ENCODE measurements at regions not wholly inside any gene's neighbourhood (a gene's known extent, or its start where the extent isn't known, plus 50 kb on each side); places are given as distances from the start of the nearest gene placed in this dataset.
A peak's percentile ranks its signal among the peaks of the same experiment; 100 is the strongest.

DNA sequence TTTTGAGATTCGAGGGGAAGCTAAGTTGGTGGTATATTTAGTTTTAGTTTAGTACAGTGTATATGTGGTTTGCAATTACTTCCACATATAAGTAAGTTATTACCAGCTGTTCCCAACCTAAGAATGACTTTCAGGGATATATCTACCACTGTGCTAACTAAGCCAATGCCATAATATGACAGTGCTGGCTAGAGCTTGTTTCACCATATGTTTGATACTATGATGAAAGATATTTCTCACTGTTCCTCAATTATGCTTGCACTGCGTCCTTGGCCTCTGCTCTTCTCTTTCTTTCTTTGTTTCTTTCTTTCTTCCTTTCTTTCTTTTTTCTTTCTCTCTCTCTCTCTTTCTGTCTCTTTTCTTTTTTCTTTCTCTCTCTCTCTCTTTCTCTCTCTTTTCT lies 113.8 kb upstream of the SKAP2 start:
- Histone ChIP-seq H4K20me1 (replicated peaks; ENCODE audit: control insufficient read depth, insufficient read depth, low read length) (no peaks in the 10 kb centered on the region), H3K27ac (ENCODE audit: extremely low read depth, low read depth, low read length) (no peak overlapping the region), H3K36me3 (ENCODE audit: control insufficient read depth, insufficient read depth, low read length) (no peaks in the 10 kb centered on the region), H3K27me3 (ENCODE audit: control insufficient read depth in 2 of 2, insufficient read depth in 2 of 2, low read length in 2 of 2) (peaks cover 0 to 2% of the 10 kb centered on the region in 2 experiments; a peak in 2 of 5 replicates), H3K4me1 (replicated peaks in 1 of 2; ENCODE audit: control insufficient read depth in 2 of 2, insufficient read depth in 2 of 2, low read length in 2 of 2) (no peaks in the 10 kb centered on the region), H3K9ac (ENCODE audit: insufficient read depth in 1 of 2, low read depth in 2 of 2, low read length in 2 of 2) (no peak overlapping the region), H3K9me3 (replicated peaks; ENCODE audit: control insufficient read depth, insufficient read depth, low read depth, low read length) (no peaks in the 10 kb centered on the region), H3K9me1 (ENCODE audit: control insufficient read depth, insufficient read depth, low read length) (no peaks in the 10 kb centered on the region), H3K79me2 (ENCODE audit: control insufficient read depth, insufficient read depth, low read length) (no peaks in the 10 kb centered on the region), H3K4me2 (ENCODE audit: insufficient read depth, low read length) (no peak overlapping the region), H2AFZ (ENCODE audit: low read depth, low read length) (no peak overlapping the region), H3K4me3 (no peak overlapping the region)
- FAIRE-seq (no peak), ATAC-seq (no peak), DNase-seq (ENCODE audit: extremely low read depth in 1 of 4, low spot score in 3 of 4) (no peak)
- in situ Hi-C loops (cut with MboI), result no loop called here
- POLR2A ChIA-PET, result no interaction called here
- CTCF ChIA-PET (ENCODE audit: low intra/inter-chr PET ratio), result no interaction called here
- 0% methylated on average over 2 of the region's 2 CpGs for WGBS (ENCODE audit: insufficient coverage, low coverage, missing lambda C conversion rate)
- TF ChIP-seq, protein P1, sequence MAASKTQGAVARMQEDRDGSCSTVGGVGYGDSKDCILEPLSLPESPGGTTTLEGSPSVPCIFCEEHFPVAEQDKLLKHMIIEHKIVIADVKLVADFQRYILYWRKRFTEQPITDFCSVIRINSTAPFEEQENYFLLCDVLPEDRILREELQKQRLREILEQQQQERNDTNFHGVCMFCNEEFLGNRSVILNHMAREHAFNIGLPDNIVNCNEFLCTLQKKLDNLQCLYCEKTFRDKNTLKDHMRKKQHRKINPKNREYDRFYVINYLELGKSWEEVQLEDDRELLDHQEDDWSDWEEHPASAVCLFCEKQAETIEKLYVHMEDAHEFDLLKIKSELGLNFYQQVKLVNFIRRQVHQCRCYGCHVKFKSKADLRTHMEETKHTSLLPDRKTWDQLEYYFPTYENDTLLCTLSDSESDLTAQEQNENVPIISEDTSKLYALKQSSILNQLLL (CRISPR knock-in tag; IDR thresholded peaks at IDR 0.05; ENCODE audit: borderline replicate concordance), result no peak
- TF ChIP-seq, protein P2, sequence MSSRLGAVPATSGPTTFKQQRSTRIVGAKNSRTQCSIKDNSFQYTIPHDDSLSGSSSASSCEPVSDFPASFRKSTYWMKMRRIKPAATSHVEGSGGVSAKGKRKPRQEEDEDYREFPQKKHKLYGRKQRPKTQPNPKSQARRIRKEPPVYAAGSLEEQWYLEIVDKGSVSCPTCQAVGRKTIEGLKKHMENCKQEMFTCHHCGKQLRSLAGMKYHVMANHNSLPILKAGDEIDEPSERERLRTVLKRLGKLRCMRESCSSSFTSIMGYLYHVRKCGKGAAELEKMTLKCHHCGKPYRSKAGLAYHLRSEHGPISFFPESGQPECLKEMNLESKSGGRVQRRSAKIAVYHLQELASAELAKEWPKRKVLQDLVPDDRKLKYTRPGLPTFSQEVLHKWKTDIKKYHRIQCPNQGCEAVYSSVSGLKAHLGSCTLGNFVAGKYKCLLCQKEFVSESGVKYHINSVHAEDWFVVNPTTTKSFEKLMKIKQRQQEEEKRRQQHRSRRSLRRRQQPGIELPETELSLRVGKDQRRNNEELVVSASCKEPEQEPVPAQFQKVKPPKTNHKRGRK (tag; IDR thresholded peaks at IDR 0.05), result peak; percentile 45; the same call in 1 of the 2 replicates
- intact Hi-C loops (cut with micrococcal nuclease), result no loop called here
- BruUV-seq (replicated peaks), result no TSS peak

DNA sequence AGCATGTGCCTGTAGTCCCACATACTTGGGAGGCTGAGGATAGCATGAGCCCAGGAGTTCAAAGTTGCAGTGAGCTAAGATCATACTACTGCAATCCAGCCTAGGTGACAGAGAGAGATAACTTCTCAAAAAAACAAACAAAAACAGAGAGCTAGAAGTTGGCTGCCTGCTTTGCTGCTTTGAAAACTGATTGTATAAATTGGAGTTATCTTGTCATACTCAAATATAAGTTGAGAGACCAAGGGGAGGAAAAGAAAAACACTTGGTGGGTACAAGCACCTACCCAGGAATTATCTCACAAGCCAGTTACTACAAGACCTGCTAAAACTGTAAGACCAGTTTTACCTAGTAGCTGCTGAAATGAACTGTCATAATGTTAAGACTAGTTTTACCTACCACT lies 112.5 kb upstream of the SKAP2 start:
- H3K27ac ChIP-seq (ENCODE audit: extremely low read depth, low read depth, low read length), result no peak overlapping the region
- ATAC-seq (no peak), FAIRE-seq (no peak), DNase-seq (ENCODE audit: extremely low read depth in 1 of 4, low spot score in 3 of 4) (no peak)
- no peak overlapping the region for H3K9ac ChIP-seq (ENCODE audit: insufficient read depth in 1 of 2, low read depth in 2 of 2, low read length in 2 of 2)
- peaks cover 0 to 2% of the 10 kb centered on the region in 2 experiments; a peak in 2 of 5 replicates for H3K27me3 ChIP-seq (ENCODE audit: control insufficient read depth in 2 of 2, insufficient read depth in 2 of 2, low read length in 2 of 2)
- no peak overlapping the region for H2AFZ ChIP-seq (ENCODE audit: low read depth, low read length)
- ChIA-PET POLR2A (no interaction called here), CTCF (ENCODE audit: low intra/inter-chr PET ratio) (no interaction called here)
- no peak overlapping the region for H3K4me3 ChIP-seq
- in situ Hi-C loops (cut with MboI) (no loop called here), intact Hi-C loops (cut with micrococcal nuclease) (no loop called here)
- no TSS peak for BruUV-seq (replicated peaks)
- H3K9me1 ChIP-seq (ENCODE audit: control insufficient read depth, insufficient read depth, low read length), result no peaks in the 10 kb centered on the region
- no peaks in the 10 kb centered on the region for H3K36me3 ChIP-seq (ENCODE audit: control insufficient read depth, insufficient read depth, low read length)
- H4K20me1 ChIP-seq (replicated peaks; ENCODE audit: control insufficient read depth, insufficient read depth, low read length), result no peaks in the 10 kb centered on the region
- H3K4me1 ChIP-seq (replicated peaks in 1 of 2; ENCODE audit: control insufficient read depth in 2 of 2, insufficient read depth in 2 of 2, low read length in 2 of 2), result no peaks in the 10 kb centered on the region
- no peak overlapping the region for H3K4me2 ChIP-seq (ENCODE audit: insufficient read depth, low read length)
- no peaks in the 10 kb centered on the region for H3K79me2 ChIP-seq (ENCODE audit: control insufficient read depth, insufficient read depth, low read length)
- no peaks in the 10 kb centered on the region for H3K9me3 ChIP-seq (replicated peaks; ENCODE audit: control insufficient read depth, insufficient read depth, low read depth, low read length)
- TF ChIP-seq, protein P3, sequence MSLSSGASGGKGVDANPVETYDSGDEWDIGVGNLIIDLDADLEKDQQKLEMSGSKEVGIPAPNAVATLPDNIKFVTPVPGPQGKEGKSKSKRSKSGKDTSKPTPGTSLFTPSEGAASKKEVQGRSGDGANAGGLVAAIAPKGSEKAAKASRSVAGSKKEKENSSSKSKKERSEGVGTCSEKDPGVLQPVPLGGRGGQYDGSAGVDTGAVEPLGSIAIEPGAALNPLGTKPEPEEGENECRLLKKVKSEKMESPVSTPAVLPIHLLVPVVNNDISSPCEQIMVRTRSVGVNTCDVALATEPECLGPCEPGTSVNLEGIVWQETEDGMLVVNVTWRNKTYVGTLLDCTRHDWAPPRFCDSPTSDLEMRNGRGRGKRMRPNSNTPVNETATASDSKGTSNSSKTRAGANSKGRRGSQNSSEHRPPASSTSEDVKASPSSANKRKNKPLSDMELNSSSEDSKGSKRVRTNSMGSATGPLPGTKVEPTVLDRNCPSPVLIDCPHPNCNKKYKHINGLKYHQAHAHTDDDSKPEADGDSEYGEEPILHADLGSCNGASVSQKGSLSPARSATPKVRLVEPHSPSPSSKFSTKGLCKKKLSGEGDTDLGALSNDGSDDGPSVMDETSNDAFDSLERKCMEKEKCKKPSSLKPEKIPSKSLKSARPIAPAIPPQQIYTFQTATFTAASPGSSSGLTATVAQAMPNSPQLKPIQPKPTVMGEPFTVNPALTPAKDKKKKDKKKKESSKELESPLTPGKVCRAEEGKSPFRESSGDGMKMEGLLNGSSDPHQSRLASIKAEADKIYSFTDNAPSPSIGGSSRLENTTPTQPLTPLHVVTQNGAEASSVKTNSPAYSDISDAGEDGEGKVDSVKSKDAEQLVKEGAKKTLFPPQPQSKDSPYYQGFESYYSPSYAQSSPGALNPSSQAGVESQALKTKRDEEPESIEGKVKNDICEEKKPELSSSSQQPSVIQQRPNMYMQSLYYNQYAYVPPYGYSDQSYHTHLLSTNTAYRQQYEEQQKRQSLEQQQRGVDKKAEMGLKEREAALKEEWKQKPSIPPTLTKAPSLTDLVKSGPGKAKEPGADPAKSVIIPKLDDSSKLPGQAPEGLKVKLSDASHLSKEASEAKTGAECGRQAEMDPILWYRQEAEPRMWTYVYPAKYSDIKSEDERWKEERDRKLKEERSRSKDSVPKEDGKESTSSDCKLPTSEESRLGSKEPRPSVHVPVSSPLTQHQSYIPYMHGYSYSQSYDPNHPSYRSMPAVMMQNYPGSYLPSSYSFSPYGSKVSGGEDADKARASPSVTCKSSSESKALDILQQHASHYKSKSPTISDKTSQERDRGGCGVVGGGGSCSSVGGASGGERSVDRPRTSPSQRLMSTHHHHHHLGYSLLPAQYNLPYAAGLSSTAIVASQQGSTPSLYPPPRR (CRISPR knock-in tag; IDR thresholded peaks at IDR 0.05; ENCODE audit: borderline replicate concordance), result no peak
- TF ChIP-seq SAFB (IDR thresholded peaks at IDR 0.05; ENCODE audit: borderline replicate concordance, low read depth, low read length) (no peak), ZNF766 (CRISPR knock-in tag; conservative IDR thresholded peaks at IDR 0.05) (no peak), ZNF551 (CRISPR knock-in tag; IDR thresholded peaks at IDR 0.05) (no peak)
- TF ChIP-seq, protein P4, sequence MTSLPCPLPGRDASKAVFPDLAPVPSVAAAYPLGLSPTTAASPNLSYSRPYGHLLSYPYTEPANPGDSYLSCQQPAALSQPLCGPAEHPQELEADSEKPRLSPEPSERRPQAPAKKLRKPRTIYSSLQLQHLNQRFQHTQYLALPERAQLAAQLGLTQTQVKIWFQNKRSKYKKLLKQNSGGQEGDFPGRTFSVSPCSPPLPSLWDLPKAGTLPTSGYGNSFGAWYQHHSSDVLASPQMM (CRISPR knock-in tag; IDR thresholded peaks at IDR 0.05), result no peak

All from K562 (cell line).